Aorta (tissue), 5 donors: ENCODE measurements at regions not wholly inside any gene's neighbourhood (a gene's known extent, or its start where the extent isn't known, plus 50 kb on each side); places are given as distances from the start of the nearest gene placed in this dataset.

Source experiments
- ATAC-seq: fragments of 200-7000 bp; cut with Tn5 transposase; one replicate; pipeline ENCODE4 v1.9.1; 2022; ENCODE audit warnings: moderate library complexity; ENCODE audit not compliant: low FRiP score
- DNase-seq, 2 donors: peaks; one replicate each; pipeline ENCODE4 v3.0.0-alpha.2; 2020
- H3K27ac ChIP-seq, 2 donors: one replicate each; pipeline ENCODE4 v1.5.1; 2013; ENCODE audit warnings: low read length in 2 of 2, mild to moderate bottlenecking in 2 of 2, moderate library complexity in 2 of 2, control low read depth in 1 of 2, inconsistent platforms in 1 of 2, low read depth in 1 of 2
- H3K27me3 ChIP-seq, 2 donors: one replicate each; pipeline ENCODE4 v1.6.1; 2013; ENCODE audit warnings: control low read depth in 1 of 2, low read length in 1 of 2, mild to moderate bottlenecking in 1 of 2, moderate library complexity in 1 of 2; ENCODE audit not compliant: insufficient read depth in 2 of 2, control insufficient read depth in 1 of 2
- H3K36me3 ChIP-seq, 2 donors: one replicate each; pipeline ENCODE4 v1.6.1; 2013; ENCODE audit warnings: control low read depth in 1 of 2, low read length in 1 of 2, mild to moderate bottlenecking in 1 of 2; ENCODE audit not compliant: insufficient read depth in 2 of 2, control insufficient read depth in 1 of 2
- H3K4me1 ChIP-seq, 2 donors: one replicate each; pipeline ENCODE4 v1.6.1; 2013; ENCODE audit warnings: low read length in 2 of 2, control low read depth in 1 of 2, mild to moderate bottlenecking in 1 of 2, moderate library complexity in 1 of 2; ENCODE audit not compliant: insufficient read depth in 2 of 2, control insufficient read depth in 1 of 2
- H3K4me3 ChIP-seq, 2 donors: one replicate each; pipeline ENCODE4 v1.5.1; 2013; ENCODE audit warnings: low read length in 2 of 2, control low read depth in 1 of 2, mild to moderate bottlenecking in 1 of 2
- H3K9me3 ChIP-seq: one replicate; pipeline ENCODE4 v1.6.1; 2013; ENCODE audit warnings: mild to moderate bottlenecking, low read length; ENCODE audit not compliant: control insufficient read depth
- WGBS, 2 donors: extraction: QIAGEN DNeasy Blood & Tissue Kit; methylation state at CpG; one replicate each; pipeline ENCODE4 v1.1.7; 2013; 5-methylcytosine and 5-hydroxymethylcytosine counted together
- intact Hi-C, 2 donors: fragments of 100-400 bp; cut with DNase I; formaldehyde crosslinking; loops; one replicate each; pipeline versions ENCODE4 v1.14.2 to v1.15.0; 2022
- donor health status: healthy with polysubstance abuse.
- donor health status: Bipolar disorder and iron deficiency.
- donor health status: DM: no; HTN: no; CAD: no.
- donor health status: DM: no; HTN: no; CAD: no.
- donor health status: DM: yes; HTN: yes; CAD: no.

- Histone ChIP-seq H3K4me1 (peaks cover 0 to 5% of the 10 kb centered on the region in 2 donors), H3K27me3 (no peaks in the 10 kb centered on the region), H3K4me3 (no peak overlapping the region), H3K9me3 (no peaks in the 10 kb centered on the region), H3K36me3 (no peaks in the 10 kb centered on the region), H3K27ac (no peak overlapping the region)
- intact Hi-C loops = no loop called here
- ATAC-seq (no peak), DNase-seq (no peak)
- 46 to 81% methylated on average over 4 of the region's 4 CpGs for WGBS, 2 donors
These were observed 96.7 kb upstream of the PIK3CG start for GRCh38 chr7:106768324-106768751.

DNA sequence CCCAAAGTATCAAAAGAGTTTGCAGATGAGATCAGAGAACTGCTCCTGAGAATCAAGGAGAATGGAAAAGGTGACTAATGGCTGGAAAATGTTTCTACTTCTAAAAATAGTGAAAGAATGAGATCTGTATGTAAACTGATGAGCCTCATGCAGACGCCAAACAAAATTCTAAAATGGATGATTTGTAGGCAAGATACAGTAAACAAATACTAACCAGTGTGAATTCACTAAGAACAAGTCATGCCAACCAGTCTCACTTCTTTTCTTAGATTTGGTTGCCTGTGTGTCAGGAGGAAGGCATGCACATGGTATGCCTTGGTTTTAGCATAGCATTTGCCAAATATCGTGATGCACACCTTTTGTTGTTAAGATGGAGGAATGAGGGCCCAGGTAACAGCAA, 94.9 kb upstream of the PIK3CG start:
- Histone ChIP-seq H3K4me1 (peaks cover 0 to 5% of the 10 kb centered on the region in 2 donors), H3K27me3 (no peaks in the 10 kb centered on the region), H3K9me3 (no peaks in the 10 kb centered on the region), H3K27ac (no peak overlapping the region), H3K36me3 (no peaks in the 10 kb centered on the region), H3K4me3 (no peak overlapping the region)
- 40 to 52% methylated on average over 2 of the region's 2 CpGs for WGBS, 2 donors
- intact Hi-C loops = no loop called here
- no peak for DNase-seq
- no peak for ATAC-seq

DNA sequence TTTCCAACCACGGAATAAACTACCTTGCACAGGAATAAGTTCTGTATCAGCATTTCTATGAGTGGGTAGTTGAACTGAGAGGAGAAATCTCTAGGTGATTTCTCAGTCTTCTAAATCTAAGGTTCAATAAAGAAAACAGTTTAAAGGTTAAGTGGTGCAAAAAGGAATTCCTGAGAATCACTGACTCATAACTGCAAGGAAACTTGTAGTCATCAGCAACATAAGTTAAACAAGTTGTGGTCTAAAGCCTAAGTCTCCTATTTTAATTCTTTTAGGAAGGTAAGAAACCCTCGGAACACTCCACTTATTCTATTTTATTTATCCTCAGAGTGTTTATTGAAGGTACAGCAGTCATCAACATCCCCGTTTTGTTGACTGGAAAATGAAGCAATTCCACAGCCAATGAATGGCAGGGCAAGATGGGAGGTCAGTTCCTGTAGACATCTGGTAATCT, 92.4 kb upstream of the PIK3CG start:
- Histone ChIP-seq H3K4me3 (no peak overlapping the region), H3K27me3 (no peaks in the 10 kb centered on the region), H3K9me3 (no peaks in the 10 kb centered on the region), H3K36me3 (no peaks in the 10 kb centered on the region), H3K27ac (no peak overlapping the region), H3K4me1 (no peaks in the 10 kb centered on the region)
- DNase-seq = no peak
- WGBS, 2 donors = 69 to 79% methylated on average over 3 of the region's 3 CpGs
- ATAC-seq = no peak
- intact Hi-C loops = no loop called here

DNA sequence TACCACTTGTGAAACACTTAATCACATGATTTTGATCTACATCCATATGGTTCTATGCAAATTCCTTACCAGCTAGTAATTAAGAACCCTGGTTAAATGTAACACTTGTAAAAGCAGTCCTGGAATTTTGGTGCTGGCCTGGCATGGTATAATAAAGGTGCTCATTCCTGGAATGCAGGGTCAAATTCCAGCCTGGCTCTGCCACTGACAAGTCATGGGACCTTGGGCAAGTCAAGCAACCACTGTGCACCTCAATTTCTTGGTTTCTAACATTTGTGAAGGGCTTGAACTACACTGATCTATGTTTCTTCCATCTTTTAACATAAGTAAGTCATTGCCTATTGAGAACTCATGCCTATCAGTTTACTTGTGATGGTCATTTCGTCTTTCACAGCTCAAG, 91.9 kb upstream of the PIK3CG start:
- 73 to 93% methylated on average over 1 of the region's 1 CpG for WGBS, 2 donors
- H3K27me3 ChIP-seq = no peaks in the 10 kb centered on the region
- intact Hi-C loops = no loop called here
- H3K4me3 ChIP-seq = no peak overlapping the region
- ATAC-seq (no peak), DNase-seq (no peak)
- H3K9me3 ChIP-seq = no peaks in the 10 kb centered on the region
- H3K4me1 ChIP-seq = no peaks in the 10 kb centered on the region
- no peak overlapping the region for H3K27ac ChIP-seq
- no peaks in the 10 kb centered on the region for H3K36me3 ChIP-seq

DNA sequence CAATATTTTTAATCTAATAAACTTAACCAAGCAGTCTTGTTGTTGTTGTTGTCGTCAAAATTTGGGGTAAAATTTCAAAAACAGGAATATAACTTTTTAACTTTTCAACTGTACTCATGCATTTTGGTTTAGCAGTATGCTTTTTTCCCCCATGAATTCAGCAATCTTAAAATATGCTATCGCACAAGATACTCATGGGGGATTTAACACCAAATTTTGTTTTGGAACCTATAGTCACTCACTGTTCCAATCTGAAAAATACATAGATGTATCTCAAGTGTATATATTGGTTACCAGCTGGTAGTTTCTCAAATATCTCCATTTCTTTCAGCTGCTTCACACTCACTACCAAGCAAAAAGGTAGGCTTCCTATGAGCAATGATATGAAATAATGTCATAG, 91.4 kb upstream of the PIK3CG start:
- Histone ChIP-seq H3K4me3 (no peak overlapping the region), H3K27me3 (no peaks in the 10 kb centered on the region), H3K36me3 (no peaks in the 10 kb centered on the region), H3K9me3 (no peaks in the 10 kb centered on the region), H3K4me1 (no peaks in the 10 kb centered on the region), H3K27ac (no peak overlapping the region)
- intact Hi-C loops = no loop called here
- ATAC-seq (no peak), DNase-seq (no peak)
- WGBS, 2 donors = 93 to 95% methylated on average over 2 of the region's 2 CpGs

DNA sequence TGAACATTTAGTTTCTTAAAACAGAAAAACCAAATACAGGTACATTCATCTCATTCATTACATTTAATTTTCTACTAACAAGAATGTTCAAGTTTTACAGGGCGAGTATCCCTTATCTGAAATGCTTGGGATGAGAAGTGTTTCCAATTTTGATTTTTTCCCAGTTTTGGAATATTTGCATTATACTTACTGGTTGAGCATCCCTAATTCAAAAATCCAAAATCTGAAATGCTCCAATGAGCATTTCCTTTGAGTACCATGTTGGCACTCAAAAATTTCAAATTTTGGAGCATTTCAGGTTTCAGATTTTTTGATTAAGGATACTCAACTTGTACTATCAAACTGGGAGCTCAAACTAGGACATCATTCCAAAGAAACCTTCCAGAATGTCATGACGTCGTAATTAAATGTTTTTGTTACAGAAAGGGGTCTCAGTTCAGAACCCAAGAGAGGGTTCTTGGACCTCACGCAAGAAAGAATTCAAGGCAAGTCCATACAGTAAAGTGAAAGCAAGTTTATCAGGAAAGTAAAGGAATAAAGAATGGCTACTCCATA, 90.8 kb upstream of the PIK3CG start:
- Histone ChIP-seq H3K36me3 (no peaks in the 10 kb centered on the region), H3K9me3 (no peaks in the 10 kb centered on the region), H3K4me1 (no peaks in the 10 kb centered on the region), H3K4me3 (no peak overlapping the region), H3K27me3 (no peaks in the 10 kb centered on the region), H3K27ac (no peak overlapping the region)
- WGBS, 2 donors = 78 to 82% methylated on average over 4 of the region's 4 CpGs
- DNase-seq (no peak), ATAC-seq (no peak)
- intact Hi-C loops = no loop called here

DNA sequence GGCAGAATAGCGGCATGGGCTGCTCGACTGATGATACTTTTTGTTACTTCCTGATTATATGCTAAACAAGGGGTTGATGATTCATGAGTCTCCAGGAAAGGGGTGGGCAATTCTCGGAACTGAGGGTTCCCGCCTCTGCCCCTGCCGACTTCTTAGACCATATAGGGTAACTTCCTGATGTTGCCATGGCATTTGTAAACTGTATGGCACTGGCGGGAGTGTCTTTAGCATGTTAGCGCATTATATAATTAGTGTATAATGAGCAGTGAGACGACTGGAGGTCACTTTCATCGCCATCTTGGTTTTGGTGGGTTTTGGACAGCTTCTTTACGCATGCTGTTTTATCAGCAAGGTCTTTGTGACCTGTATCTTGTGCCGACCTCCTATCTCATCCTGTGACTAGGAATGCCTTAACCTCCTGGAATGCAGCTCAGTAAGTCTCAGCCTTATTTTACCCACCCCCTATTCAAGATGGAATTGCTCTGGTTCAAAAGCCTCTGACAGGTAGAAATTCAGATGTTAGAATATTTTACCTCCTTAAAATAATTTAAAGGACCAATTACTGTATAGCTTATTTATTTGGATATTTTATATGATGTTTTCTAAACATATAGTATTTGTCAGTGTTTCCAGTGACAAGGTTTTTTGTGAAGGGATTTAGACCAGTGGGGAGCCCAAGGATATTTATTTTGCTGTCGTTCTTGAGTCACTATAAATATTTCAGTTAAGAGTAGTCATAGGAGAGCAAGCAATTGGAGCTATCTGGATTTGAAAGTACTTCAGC, 90.1 kb upstream of the PIK3CG start:
- WGBS, 2 donors = 77 to 81% methylated on average over 12 of the region's 12 CpGs

DNA sequence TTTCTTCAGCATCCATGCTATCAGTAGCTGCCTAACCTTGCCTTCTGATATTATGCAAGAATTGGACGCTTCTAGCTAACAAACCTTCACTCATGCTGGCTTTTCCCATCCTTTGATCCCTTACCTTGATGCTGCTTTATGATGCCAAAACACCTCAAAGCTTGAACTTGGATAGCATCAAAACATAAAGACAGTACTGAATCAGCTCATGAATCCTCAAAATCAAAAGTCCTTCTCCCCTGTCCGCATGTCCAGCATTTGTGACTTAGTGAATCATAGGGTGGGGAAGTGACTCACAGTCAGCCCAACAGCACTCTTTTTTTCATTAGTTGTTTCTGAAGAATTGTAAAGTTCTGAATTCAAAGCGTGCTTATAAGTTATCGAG, 89.5 kb upstream of the PIK3CG start:
- Histone ChIP-seq H3K27ac (no peak overlapping the region), H3K27me3 (no peaks in the 10 kb centered on the region), H3K4me3 (no peak overlapping the region), H3K4me1 (no peaks in the 10 kb centered on the region), H3K9me3 (no peaks in the 10 kb centered on the region), H3K36me3 (no peaks in the 10 kb centered on the region)
- DNase-seq (no peak), ATAC-seq (no peak)
- intact Hi-C loops = no loop called here
- WGBS, 2 donors = 64 to 71% methylated on average over 4 of the region's 4 CpGs

More for the DNA sequence above, 90.1 kb upstream of the PIK3CG start:
- Histone ChIP-seq H3K27ac (no peak overlapping the region), H3K27me3 (no peaks in the 10 kb centered on the region), H3K36me3 (no peaks in the 10 kb centered on the region), H3K9me3 (no peaks in the 10 kb centered on the region), H3K4me1 (no peaks in the 10 kb centered on the region), H3K4me3 (no peak overlapping the region)
- no peak for ATAC-seq
- intact Hi-C loops = no loop called here
- no peak for DNase-seq

DNA sequence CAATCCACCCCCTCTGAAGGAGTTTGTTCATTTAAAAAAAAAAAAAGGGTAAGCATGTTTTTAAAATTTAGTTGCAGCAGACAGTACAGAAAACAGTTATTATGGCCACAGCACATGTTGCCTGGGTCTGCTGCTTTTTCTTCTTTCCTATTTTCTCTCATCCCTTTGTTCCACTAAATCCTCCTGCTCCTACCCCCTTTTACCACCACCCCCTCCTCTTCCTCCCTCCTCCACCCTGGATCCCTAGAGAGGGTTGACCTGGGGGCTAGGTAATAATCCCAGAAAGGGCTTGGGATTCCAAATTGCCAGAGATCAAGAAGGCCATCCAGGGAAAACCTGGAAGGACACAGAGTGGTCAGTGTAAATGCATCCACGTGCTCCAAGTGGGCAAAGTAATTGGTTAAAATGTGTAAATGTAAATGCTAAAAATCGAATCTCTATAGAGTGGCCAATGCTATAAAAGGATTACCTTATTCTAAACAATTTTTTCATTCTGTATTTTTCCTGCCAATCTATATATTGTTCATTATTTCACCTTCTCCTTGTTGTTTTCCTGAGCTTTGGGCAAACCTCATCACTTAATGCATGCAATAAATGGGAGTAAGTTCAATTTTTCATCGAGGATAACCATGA, 89.0 kb upstream of the PIK3CG start:
- H3K4me1 ChIP-seq = no peaks in the 10 kb centered on the region
- WGBS, 2 donors = 76 to 86% methylated on average over 3 of the region's 3 CpGs
- H3K36me3 ChIP-seq = no peaks in the 10 kb centered on the region
- no peak overlapping the region for H3K27ac ChIP-seq
- no peaks in the 10 kb centered on the region for H3K9me3 ChIP-seq
- DNase-seq (no peak), ATAC-seq (no peak)
- H3K27me3 ChIP-seq = no peaks in the 10 kb centered on the region
- H3K4me3 ChIP-seq = no peak overlapping the region
- intact Hi-C loops = no loop called here
